ENCODE measurements at regions not wholly inside any gene's neighbourhood (a gene's known extent, or its start where the extent isn't known, plus 50 kb on each side); places are given as distances from the start of the nearest gene placed in this dataset.

DNA sequence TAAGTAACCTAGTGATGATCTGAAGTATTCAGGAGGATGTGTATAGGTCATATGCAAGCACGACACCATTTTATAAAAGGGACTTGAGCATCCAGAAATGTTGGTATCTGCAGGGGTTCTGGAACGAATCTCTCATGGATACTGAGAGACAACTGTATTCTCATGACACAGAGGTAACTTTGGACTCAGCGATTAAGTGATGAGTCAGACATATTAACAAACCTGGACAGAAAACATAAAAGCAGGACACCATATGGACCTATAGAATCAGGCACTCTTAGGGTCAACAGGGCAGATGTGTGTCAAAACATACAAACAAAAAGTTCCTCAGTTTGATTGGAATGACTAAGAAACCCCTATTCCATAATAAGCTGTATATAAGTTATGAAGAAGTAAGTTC lies 248.1 kb downstream of the ANKRD7 start:
- FAIRE-seq: no peak
- H3K27me3 Mint-ChIP-seq (ENCODE audit: low read depth, unreplicated experiment): no peaks in the 10 kb centered on the region

DNA sequence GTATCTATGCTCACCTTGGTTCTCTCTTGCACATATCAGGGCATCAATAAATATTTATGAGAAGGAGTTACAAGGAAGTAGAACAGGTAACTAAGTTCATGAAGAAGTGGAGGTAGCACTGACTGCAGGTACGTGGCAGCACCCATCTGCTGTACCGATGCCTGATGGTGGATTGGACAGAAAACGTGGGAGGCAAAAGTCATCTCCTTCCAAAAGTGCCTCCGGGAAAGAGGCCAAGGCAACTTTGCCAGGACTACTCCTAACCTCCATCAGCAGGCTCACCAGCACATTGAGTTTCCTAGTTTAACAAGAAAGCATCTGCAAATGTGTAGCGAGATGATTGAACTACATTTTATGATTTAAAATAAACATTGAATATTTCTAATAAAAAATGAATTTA lies 248.8 kb downstream of the ANKRD7 start:
- H3K27ac ChIP-seq (ENCODE audit: low read depth, low read length): no peak overlapping the region
- H3K9me3 ChIP-seq (ENCODE audit: insufficient read depth, low read depth, low read length): no peaks in the 10 kb centered on the region
- H3K9ac ChIP-seq (ENCODE audit: low read length): no peak overlapping the region
- H3K4me1 ChIP-seq (ENCODE audit: insufficient read depth, low read length): no peaks in the 10 kb centered on the region
- no peak overlapping the region for H2AFZ ChIP-seq (ENCODE audit: low read depth, low read length)
- H3K79me2 ChIP-seq (ENCODE audit: insufficient read depth, low read length): no peaks in the 10 kb centered on the region
- no peak overlapping the region for H3K4me2 ChIP-seq (ENCODE audit: low read length)
- FAIRE-seq: no peak
- DNase-seq (ENCODE audit: low read depth): no peak
- H3K27me3 ChIP-seq (ENCODE audit: insufficient read depth, low read length): no peaks in the 10 kb centered on the region
- no peaks in the 10 kb centered on the region for H4K20me1 ChIP-seq (ENCODE audit: insufficient read depth, low read length)
- Mint-ChIP-seq H3K4me3 (ENCODE audit: unreplicated experiment) (no peak overlapping the region), H3K36me3 (ENCODE audit: low read depth, unreplicated experiment) (no peaks in the 10 kb centered on the region), H3K9me3 (ENCODE audit: unreplicated experiment) (peaks cover 1% of the 10 kb centered on the region), H3K27ac (ENCODE audit: unreplicated experiment) (no peak overlapping the region), H3K4me1 (ENCODE audit: low read depth, unreplicated experiment) (no peaks in the 10 kb centered on the region), H3K27me3 (ENCODE audit: low read depth, unreplicated experiment) (no peaks in the 10 kb centered on the region)
- no peak for TF ChIP-seq EZH2 (IDR thresholded peaks at IDR 0.05; ENCODE audit: insufficient read depth, low read length)
- TF ChIP-seq, protein P1, sequence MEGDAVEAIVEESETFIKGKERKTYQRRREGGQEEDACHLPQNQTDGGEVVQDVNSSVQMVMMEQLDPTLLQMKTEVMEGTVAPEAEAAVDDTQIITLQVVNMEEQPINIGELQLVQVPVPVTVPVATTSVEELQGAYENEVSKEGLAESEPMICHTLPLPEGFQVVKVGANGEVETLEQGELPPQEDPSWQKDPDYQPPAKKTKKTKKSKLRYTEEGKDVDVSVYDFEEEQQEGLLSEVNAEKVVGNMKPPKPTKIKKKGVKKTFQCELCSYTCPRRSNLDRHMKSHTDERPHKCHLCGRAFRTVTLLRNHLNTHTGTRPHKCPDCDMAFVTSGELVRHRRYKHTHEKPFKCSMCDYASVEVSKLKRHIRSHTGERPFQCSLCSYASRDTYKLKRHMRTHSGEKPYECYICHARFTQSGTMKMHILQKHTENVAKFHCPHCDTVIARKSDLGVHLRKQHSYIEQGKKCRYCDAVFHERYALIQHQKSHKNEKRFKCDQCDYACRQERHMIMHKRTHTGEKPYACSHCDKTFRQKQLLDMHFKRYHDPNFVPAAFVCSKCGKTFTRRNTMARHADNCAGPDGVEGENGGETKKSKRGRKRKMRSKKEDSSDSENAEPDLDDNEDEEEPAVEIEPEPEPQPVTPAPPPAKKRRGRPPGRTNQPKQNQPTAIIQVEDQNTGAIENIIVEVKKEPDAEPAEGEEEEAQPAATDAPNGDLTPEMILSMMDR (IDR thresholded peaks at IDR 0.05; ENCODE audit: insufficient read depth, low read depth, low read length): no peak
- H3K36me3 ChIP-seq (ENCODE audit: insufficient read depth, low read length): no peaks in the 10 kb centered on the region
- H3K4me3 ChIP-seq (ENCODE audit: insufficient read depth, low read depth, low read length): no peak overlapping the region

More for the DNA sequence above, 248.1 kb downstream of the ANKRD7 start:
- Mint-ChIP-seq H3K4me3 (ENCODE audit: unreplicated experiment) (no peak overlapping the region), H3K36me3 (ENCODE audit: low read depth, unreplicated experiment) (no peaks in the 10 kb centered on the region), H3K9me3 (ENCODE audit: unreplicated experiment) (peaks cover 1% of the 10 kb centered on the region), H3K27ac (ENCODE audit: unreplicated experiment) (no peak overlapping the region), H3K4me1 (ENCODE audit: low read depth, unreplicated experiment) (no peaks in the 10 kb centered on the region)
- no peak overlapping the region for H3K27ac ChIP-seq (ENCODE audit: low read depth, low read length)
- DNase-seq (ENCODE audit: low read depth): no peak
- H3K9ac ChIP-seq (ENCODE audit: low read length): no peak overlapping the region
- no peak for TF ChIP-seq EZH2 (IDR thresholded peaks at IDR 0.05; ENCODE audit: insufficient read depth, low read length)
- TF ChIP-seq, protein P1 (IDR thresholded peaks at IDR 0.05; ENCODE audit: insufficient read depth, low read depth, low read length): no peak
- H3K4me2 ChIP-seq (ENCODE audit: low read length): no peak overlapping the region
- no peaks in the 10 kb centered on the region for H3K9me3 ChIP-seq (ENCODE audit: insufficient read depth, low read depth, low read length)
- no peaks in the 10 kb centered on the region for H3K79me2 ChIP-seq (ENCODE audit: insufficient read depth, low read length)
- no peaks in the 10 kb centered on the region for H3K4me1 ChIP-seq (ENCODE audit: insufficient read depth, low read length)
- no peak overlapping the region for H3K4me3 ChIP-seq (ENCODE audit: insufficient read depth, low read depth, low read length)
- H4K20me1 ChIP-seq (ENCODE audit: insufficient read depth, low read length): no peaks in the 10 kb centered on the region
- H2AFZ ChIP-seq (ENCODE audit: low read depth, low read length): no peak overlapping the region
- H3K27me3 ChIP-seq (ENCODE audit: insufficient read depth, low read length): no peaks in the 10 kb centered on the region
- no peaks in the 10 kb centered on the region for H3K36me3 ChIP-seq (ENCODE audit: insufficient read depth, low read length)

GRCh38 chr7:118476036-118476435 lies 251.5 kb downstream of the ANKRD7 start:
- Histone ChIP-seq H3K4me2 (ENCODE audit: low read length) (no peak overlapping the region), H3K4me3 (ENCODE audit: insufficient read depth, low read depth, low read length) (no peak overlapping the region), H3K27me3 (ENCODE audit: insufficient read depth, low read length) (no peaks in the 10 kb centered on the region), H3K4me1 (ENCODE audit: insufficient read depth, low read length) (no peaks in the 10 kb centered on the region), H3K36me3 (ENCODE audit: insufficient read depth, low read length) (no peaks in the 10 kb centered on the region), H3K9ac (ENCODE audit: low read length) (no peak overlapping the region), H3K9me3 (ENCODE audit: insufficient read depth, low read depth, low read length) (no peaks in the 10 kb centered on the region), H4K20me1 (ENCODE audit: insufficient read depth, low read length) (no peaks in the 10 kb centered on the region), H3K79me2 (ENCODE audit: insufficient read depth, low read length) (no peaks in the 10 kb centered on the region), H2AFZ (ENCODE audit: low read depth, low read length) (no peak overlapping the region), H3K27ac (ENCODE audit: low read depth, low read length) (no peak overlapping the region)
- Mint-ChIP-seq H3K27ac (ENCODE audit: unreplicated experiment) (no peak overlapping the region), H3K27me3 (ENCODE audit: low read depth, unreplicated experiment) (no peaks in the 10 kb centered on the region), H3K4me1 (ENCODE audit: low read depth, unreplicated experiment) (no peaks in the 10 kb centered on the region), H3K4me3 (ENCODE audit: unreplicated experiment) (no peak overlapping the region), H3K9me3 (ENCODE audit: unreplicated experiment) (peaks cover 1% of the 10 kb centered on the region), H3K36me3 (ENCODE audit: low read depth, unreplicated experiment) (no peaks in the 10 kb centered on the region)
- DNase-seq (ENCODE audit: low read depth): no peak
- TF ChIP-seq, protein P1 (IDR thresholded peaks at IDR 0.05; ENCODE audit: insufficient read depth, low read depth, low read length): no peak
- TF ChIP-seq EZH2 (IDR thresholded peaks at IDR 0.05; ENCODE audit: insufficient read depth, low read length): no peak
- FAIRE-seq: no peak

Measured in astrocyte (in vitro differentiated cells and primary cell).